ENCODE measurements at regions not wholly inside any gene's neighbourhood (a gene's known extent, or its start where the extent isn't known, plus 50 kb on each side); places are given as distances from the start of the nearest gene placed in this dataset.

DNA sequence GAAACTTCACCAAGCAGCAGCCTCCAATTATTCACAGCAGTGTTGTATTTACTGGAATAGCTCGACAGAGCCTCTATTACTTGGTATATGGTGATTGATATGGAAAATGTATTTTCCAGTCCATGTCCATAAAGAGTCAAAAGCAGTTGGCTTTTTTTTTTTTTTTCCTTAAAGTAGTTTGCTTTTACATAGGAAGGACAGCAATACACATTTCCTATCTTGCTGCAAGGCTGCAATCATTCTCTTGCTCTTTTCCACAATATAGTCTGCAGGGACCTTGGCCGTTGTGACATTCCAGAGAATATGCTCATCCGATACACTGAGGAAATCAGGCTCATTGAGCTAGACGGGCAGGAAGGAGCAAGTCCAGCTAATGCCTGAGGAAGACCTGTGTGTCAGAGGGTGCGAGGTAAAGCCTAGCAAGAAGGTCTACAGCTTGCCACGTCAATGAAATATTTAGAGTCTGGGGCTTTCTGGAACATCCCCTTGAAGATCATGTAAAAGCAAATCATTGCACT lies 131.1 kb downstream of the ENGASE start:
- H3K4me1 ChIP-seq (ENCODE audit: control insufficient read depth, insufficient read depth, low read length, poor library complexity, severe bottlenecking) = no peaks in the 10 kb centered on the region
- H3K9me3 ChIP-seq (ENCODE audit: control insufficient read depth, low read length) = no peaks in the 10 kb centered on the region
- H3K27ac ChIP-seq (ENCODE audit: insufficient read depth, low read length, poor library complexity, severe bottlenecking) = no peak overlapping the region
- no peak for DNase-seq
- H3K27me3 ChIP-seq (replicated peaks; ENCODE audit: control insufficient read depth, insufficient read depth, low read length, poor library complexity, severe bottlenecking) = no peaks in the 10 kb centered on the region
- no peaks in the 10 kb centered on the region for H3K36me3 ChIP-seq (ENCODE audit: control insufficient read depth, insufficient read depth, low read length)
- H3K4me3 ChIP-seq (ENCODE audit: insufficient read depth, low read depth, low read length, poor library complexity, severe bottlenecking) = no peak overlapping the region

DNA sequence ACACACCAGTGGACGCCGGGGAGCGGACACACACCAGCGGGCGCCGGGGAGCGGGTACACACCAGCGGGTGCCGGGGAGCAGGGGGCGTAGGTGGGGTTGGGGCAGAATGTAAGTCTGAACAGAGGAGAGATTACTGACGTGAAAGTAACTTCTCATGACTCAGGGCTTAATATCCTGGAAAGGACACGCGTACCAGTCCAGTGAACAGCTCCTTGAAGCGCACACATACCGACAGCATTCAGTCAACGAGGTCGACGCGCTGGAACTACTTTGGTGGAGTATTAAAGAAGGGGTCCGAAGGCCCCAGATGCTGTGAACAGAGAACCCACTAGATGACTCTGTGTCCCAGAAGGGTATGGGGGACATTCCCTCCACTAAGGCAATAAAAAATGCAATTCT lies 129.6 kb downstream of the ENGASE start:
- Histone ChIP-seq H3K36me3 (ENCODE audit: control insufficient read depth, insufficient read depth, low read length) (no peaks in the 10 kb centered on the region), H3K9me3 (ENCODE audit: control insufficient read depth, low read length) (no peaks in the 10 kb centered on the region), H3K27me3 (replicated peaks; ENCODE audit: control insufficient read depth, insufficient read depth, low read length, poor library complexity, severe bottlenecking) (no peaks in the 10 kb centered on the region), H3K4me3 (ENCODE audit: insufficient read depth, low read depth, low read length, poor library complexity, severe bottlenecking) (no peak overlapping the region), H3K27ac (ENCODE audit: insufficient read depth, low read length, poor library complexity, severe bottlenecking) (no peak overlapping the region), H3K4me1 (ENCODE audit: control insufficient read depth, insufficient read depth, low read length, poor library complexity, severe bottlenecking) (no peaks in the 10 kb centered on the region)
- no peak for DNase-seq

DNA sequence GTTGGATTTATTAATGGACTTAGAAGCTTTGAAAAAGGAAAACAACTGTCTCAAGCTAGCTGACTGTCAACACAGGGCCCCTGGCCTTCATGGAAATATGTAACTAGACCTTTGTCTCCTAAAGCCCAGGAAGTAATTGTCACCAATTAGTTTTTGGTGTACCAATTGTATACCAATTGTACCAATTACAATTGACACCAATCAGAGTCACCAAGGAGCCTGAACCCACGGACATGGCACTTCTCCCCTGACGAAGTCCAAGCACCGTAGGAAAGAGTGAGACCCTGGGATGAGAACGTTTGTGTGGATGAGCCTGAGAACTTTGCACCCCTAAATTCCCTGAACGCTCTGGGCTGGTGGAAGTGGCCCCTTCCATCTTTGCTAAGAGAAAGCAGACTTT lies 129.0 kb downstream of the ENGASE start:
- no peak overlapping the region for H3K27ac ChIP-seq (ENCODE audit: insufficient read depth, low read length, poor library complexity, severe bottlenecking)
- H3K36me3 ChIP-seq (ENCODE audit: control insufficient read depth, insufficient read depth, low read length) = no peaks in the 10 kb centered on the region
- H3K9me3 ChIP-seq (ENCODE audit: control insufficient read depth, low read length) = no peaks in the 10 kb centered on the region
- H3K4me3 ChIP-seq (ENCODE audit: insufficient read depth, low read depth, low read length, poor library complexity, severe bottlenecking) = no peak overlapping the region
- DNase-seq = no peak
- H3K27me3 ChIP-seq (replicated peaks; ENCODE audit: control insufficient read depth, insufficient read depth, low read length, poor library complexity, severe bottlenecking) = no peaks in the 10 kb centered on the region
- no peaks in the 10 kb centered on the region for H3K4me1 ChIP-seq (ENCODE audit: control insufficient read depth, insufficient read depth, low read length, poor library complexity, severe bottlenecking)

DNA sequence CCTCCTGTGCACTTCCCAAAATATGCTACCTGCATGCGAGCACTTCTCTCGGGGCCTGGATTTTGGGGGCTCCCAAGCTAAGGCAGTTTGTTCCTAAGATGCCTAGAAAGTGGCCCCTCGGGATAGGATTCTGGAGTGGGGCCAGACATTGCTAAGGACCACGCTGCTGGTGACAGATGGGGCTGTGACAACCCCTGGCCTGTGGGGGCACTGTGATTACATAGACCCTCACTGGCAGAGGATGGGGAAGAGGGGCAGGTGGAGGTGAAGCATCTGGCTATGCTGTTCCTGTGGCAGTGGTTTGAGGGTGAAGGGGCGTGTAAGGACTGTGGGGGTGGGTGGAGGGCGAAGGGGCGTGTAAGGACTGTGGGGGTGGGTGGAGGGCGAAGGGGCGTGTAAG lies 128.4 kb downstream of the ENGASE start:
- H3K9me3 ChIP-seq (ENCODE audit: control insufficient read depth, low read length) = no peaks in the 10 kb centered on the region
- no peak overlapping the region for H3K27ac ChIP-seq (ENCODE audit: insufficient read depth, low read length, poor library complexity, severe bottlenecking)
- no peak overlapping the region for H3K4me3 ChIP-seq (ENCODE audit: insufficient read depth, low read depth, low read length, poor library complexity, severe bottlenecking)
- H3K36me3 ChIP-seq (ENCODE audit: control insufficient read depth, insufficient read depth, low read length) = no peaks in the 10 kb centered on the region
- H3K4me1 ChIP-seq (ENCODE audit: control insufficient read depth, insufficient read depth, low read length, poor library complexity, severe bottlenecking) = no peaks in the 10 kb centered on the region
- DNase-seq = no peak
- no peaks in the 10 kb centered on the region for H3K27me3 ChIP-seq (replicated peaks; ENCODE audit: control insufficient read depth, insufficient read depth, low read length, poor library complexity, severe bottlenecking)

DNA sequence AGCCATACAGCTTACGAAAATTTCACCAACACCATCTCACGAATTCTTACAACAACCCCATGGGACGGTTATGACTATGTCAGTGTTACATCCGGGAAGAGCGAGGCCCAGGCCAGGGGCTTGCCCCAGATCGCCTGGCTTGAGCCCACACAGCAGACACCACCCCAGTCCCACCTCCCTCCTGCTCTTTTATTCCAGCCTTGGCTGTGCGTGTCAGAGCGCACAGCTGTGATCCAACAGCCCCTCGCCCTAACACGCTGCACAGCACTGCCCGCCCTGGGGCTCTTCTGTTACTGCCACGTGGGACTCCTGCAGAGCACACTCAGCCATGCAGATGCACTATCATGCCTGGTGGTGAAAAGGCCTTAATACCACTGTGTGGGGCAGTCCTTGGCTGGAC lies 127.9 kb downstream of the ENGASE start:
- no peaks in the 10 kb centered on the region for H3K4me1 ChIP-seq (ENCODE audit: control insufficient read depth, insufficient read depth, low read length, poor library complexity, severe bottlenecking)
- no peaks in the 10 kb centered on the region for H3K36me3 ChIP-seq (ENCODE audit: control insufficient read depth, insufficient read depth, low read length)
- no peaks in the 10 kb centered on the region for H3K27me3 ChIP-seq (replicated peaks; ENCODE audit: control insufficient read depth, insufficient read depth, low read length, poor library complexity, severe bottlenecking)
- H3K9me3 ChIP-seq (ENCODE audit: control insufficient read depth, low read length) = no peaks in the 10 kb centered on the region
- H3K4me3 ChIP-seq (ENCODE audit: insufficient read depth, low read depth, low read length, poor library complexity, severe bottlenecking) = no peak overlapping the region
- DNase-seq = no peak
- H3K27ac ChIP-seq (ENCODE audit: insufficient read depth, low read length, poor library complexity, severe bottlenecking) = no peak overlapping the region

DNA sequence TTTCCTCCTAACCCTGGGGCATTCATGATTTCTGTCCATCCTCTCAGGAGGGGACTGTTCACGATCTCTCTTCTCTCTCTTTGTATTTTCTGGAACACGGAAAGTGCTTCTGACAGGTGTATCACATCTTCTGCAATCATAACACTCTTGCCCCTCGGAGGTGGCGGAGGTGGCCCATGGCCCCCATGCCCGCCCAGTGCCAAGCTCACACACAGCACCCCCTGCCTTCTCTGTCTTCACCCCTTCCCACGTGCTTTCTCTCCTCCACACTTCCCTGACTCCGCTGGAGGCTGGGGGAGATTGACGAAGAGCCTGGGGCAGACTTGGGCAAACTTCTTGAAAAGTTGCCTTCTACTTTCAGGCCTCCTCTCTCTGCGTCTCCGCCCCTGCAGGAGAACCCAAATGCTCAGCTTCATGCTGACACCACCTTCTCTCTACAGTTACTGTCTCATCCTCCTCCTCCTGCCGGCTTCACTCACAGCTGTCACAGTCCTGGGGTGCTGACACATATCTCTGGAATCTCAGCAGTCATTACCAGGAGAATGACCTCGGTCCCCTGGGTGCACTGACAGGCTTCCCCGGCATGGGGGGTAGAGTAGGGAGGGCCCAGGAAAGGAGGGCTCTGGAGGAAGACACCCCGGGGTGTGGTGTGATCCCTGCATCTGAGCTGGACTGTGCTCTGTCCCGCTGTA lies 127.1 kb downstream of the ENGASE start:
- no peak for DNase-seq
- no peaks in the 10 kb centered on the region for H3K36me3 ChIP-seq (ENCODE audit: control insufficient read depth, insufficient read depth, low read length)
- no peak overlapping the region for H3K27ac ChIP-seq (ENCODE audit: insufficient read depth, low read length, poor library complexity, severe bottlenecking)
- no peaks in the 10 kb centered on the region for H3K27me3 ChIP-seq (replicated peaks; ENCODE audit: control insufficient read depth, insufficient read depth, low read length, poor library complexity, severe bottlenecking)
- H3K9me3 ChIP-seq (ENCODE audit: control insufficient read depth, low read length) = no peaks in the 10 kb centered on the region
- H3K4me3 ChIP-seq (ENCODE audit: insufficient read depth, low read depth, low read length, poor library complexity, severe bottlenecking) = no peak overlapping the region
- no peaks in the 10 kb centered on the region for H3K4me1 ChIP-seq (ENCODE audit: control insufficient read depth, insufficient read depth, low read length, poor library complexity, severe bottlenecking)

DNA sequence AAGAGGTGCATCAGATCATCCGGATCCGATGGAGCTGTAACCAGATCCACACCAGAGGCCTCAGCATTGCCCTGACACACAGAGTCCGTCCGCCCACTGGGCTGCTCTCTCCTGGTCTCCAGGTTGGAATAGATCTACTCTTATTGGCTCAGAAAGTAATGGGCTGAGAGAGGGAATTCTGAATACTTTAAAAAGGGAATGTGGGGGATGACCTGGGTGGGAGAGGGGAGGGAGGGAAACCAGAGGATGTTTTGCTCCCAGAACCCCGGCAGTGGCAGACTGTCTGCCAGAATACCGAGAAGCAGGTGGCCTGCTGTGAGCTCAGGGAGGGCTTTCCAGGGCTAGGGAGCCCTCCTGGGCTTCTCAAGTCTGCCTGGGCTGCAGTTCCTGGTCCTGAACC lies 126.5 kb downstream of the ENGASE start:
- no peaks in the 10 kb centered on the region for H3K9me3 ChIP-seq (ENCODE audit: control insufficient read depth, low read length)
- H3K4me3 ChIP-seq (ENCODE audit: insufficient read depth, low read depth, low read length, poor library complexity, severe bottlenecking) = no peak overlapping the region
- no peaks in the 10 kb centered on the region for H3K4me1 ChIP-seq (ENCODE audit: control insufficient read depth, insufficient read depth, low read length, poor library complexity, severe bottlenecking)
- H3K27me3 ChIP-seq (replicated peaks; ENCODE audit: control insufficient read depth, insufficient read depth, low read length, poor library complexity, severe bottlenecking) = no peaks in the 10 kb centered on the region
- DNase-seq = no peak
- H3K36me3 ChIP-seq (ENCODE audit: control insufficient read depth, insufficient read depth, low read length) = no peaks in the 10 kb centered on the region
- H3K27ac ChIP-seq (ENCODE audit: insufficient read depth, low read length, poor library complexity, severe bottlenecking) = no peak overlapping the region

DNA sequence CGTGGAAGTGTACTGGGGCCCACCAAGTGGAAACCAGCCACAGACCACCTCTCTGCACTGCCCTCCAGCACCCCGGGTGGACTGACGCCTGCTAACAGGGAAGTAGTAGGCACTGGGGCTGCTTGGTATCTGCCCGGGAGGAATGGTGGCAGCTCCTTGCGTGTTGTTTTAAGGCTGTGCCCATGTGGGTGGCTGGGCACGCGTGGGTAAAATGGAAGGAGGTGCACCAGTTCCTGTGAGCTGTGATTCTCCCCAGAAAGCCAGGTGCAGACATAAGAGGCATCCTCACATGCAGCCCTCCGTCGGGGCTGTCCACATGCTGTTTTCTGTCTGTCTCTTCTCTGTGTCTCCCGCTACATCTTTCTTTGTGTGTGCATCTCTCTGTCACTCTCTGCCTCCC lies 122.3 kb downstream of the ENGASE start:
- no peak overlapping the region for H3K4me3 ChIP-seq (ENCODE audit: insufficient read depth, low read depth, low read length, poor library complexity, severe bottlenecking)
- no peaks in the 10 kb centered on the region for H3K4me1 ChIP-seq (ENCODE audit: control insufficient read depth, insufficient read depth, low read length, poor library complexity, severe bottlenecking)
- no peaks in the 10 kb centered on the region for H3K9me3 ChIP-seq (ENCODE audit: control insufficient read depth, low read length)
- no peaks in the 10 kb centered on the region for H3K36me3 ChIP-seq (ENCODE audit: control insufficient read depth, insufficient read depth, low read length)
- no peak for DNase-seq
- H3K27me3 ChIP-seq (replicated peaks; ENCODE audit: control insufficient read depth, insufficient read depth, low read length, poor library complexity, severe bottlenecking) = no peaks in the 10 kb centered on the region
- H3K27ac ChIP-seq (ENCODE audit: insufficient read depth, low read length, poor library complexity, severe bottlenecking) = no peak overlapping the region

DNA sequence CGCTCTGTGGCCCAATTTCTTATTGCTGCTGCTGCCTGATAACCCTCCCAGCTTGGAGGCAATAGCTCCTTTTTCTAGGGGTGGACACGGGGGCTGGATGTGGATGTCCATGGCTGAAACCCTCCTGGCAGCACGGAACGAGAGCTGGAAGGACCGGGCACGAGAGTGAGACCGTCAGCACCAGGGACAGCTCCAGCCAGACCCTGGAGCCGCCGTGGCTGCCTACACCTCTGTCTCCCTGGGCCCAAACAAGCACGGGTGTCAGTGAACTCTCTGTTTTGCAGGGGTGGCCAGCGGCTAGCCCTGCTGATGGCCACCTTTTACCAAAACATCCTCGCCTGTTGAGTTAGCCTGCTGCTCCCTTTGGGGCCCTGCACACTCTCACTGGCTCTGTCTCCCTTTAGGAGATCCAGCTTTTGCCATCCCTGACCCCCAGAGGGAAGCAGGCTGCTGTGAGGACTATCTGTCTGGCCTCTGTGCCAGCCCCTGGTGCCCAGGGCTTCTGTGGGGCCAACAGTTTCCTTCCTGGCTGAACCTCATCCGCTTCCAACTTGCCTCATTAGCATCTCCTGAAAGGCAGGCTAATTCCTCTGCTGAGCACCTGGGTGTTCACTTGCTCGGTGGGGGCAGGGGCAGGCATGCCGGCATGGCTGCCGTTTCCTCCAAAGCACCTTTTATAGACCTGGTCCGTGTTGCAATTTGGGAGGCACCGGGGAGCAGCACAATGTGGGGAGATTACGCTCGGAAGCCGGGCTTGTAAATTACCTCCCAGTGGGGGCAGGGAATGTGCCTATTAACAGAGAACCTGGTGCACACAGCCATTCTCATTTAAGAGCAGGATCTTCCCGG lies 118.1 kb downstream of the ENGASE start:
- H3K36me3 ChIP-seq (ENCODE audit: control insufficient read depth, insufficient read depth, low read length) = no peaks in the 10 kb centered on the region
- no peak overlapping the region for H3K27ac ChIP-seq (ENCODE audit: insufficient read depth, low read length, poor library complexity, severe bottlenecking)
- H3K4me3 ChIP-seq (ENCODE audit: insufficient read depth, low read depth, low read length, poor library complexity, severe bottlenecking) = no peak overlapping the region
- peaks cover 14% of the 10 kb centered on the region for H3K27me3 ChIP-seq (replicated peaks; ENCODE audit: control insufficient read depth, insufficient read depth, low read length, poor library complexity, severe bottlenecking)
- H3K4me1 ChIP-seq (ENCODE audit: control insufficient read depth, insufficient read depth, low read length, poor library complexity, severe bottlenecking) = no peaks in the 10 kb centered on the region
- no peak for DNase-seq
- H3K9me3 ChIP-seq (ENCODE audit: control insufficient read depth, low read length) = no peaks in the 10 kb centered on the region

DNA sequence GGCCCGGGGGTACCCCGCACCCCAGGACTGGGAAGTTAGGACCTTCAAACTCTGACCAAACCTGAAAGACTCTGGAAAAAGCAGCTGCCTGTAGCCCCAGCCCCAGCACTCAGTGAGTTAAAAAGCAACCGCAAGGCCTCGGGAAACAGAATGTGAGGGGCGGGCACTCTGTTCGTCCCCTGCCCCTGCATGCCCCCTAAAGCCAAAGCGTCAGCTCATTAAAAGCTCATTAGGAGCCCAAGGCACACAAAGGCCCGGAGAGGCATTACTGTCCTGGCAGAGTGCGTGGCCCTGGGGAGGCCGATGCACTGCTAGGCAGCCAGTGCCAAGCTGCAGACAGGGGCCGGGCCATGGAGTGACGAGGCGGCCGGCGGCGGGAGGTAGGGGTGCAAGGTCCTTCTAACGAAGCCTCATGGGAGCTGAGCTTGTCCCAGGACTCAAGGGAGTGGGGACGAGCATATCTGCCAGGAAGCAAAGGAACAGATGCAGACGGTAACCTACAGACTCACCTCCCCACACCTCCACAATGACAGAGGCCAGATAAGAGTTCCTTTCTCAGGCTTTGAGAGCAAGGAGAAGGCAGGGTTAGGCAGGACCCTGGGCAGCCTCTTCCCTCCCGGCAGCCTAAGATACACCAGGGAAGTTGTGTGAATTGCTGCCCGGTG lies 116.8 kb downstream of the ENGASE start:
- Histone ChIP-seq H3K27ac (ENCODE audit: insufficient read depth, low read length, poor library complexity, severe bottlenecking) (no peak overlapping the region), H3K4me3 (ENCODE audit: insufficient read depth, low read depth, low read length, poor library complexity, severe bottlenecking) (no peak overlapping the region), H3K27me3 (replicated peaks; ENCODE audit: control insufficient read depth, insufficient read depth, low read length, poor library complexity, severe bottlenecking) (peaks cover 20% of the 10 kb centered on the region), H3K4me1 (ENCODE audit: control insufficient read depth, insufficient read depth, low read length, poor library complexity, severe bottlenecking) (no peaks in the 10 kb centered on the region), H3K36me3 (ENCODE audit: control insufficient read depth, insufficient read depth, low read length) (no peaks in the 10 kb centered on the region), H3K9me3 (ENCODE audit: control insufficient read depth, low read length) (no peaks in the 10 kb centered on the region)
- DNase-seq = no peak
